Astrocyte of the cerebellum (primary cell): ENCODE measurements at regions not wholly inside any gene's neighbourhood (a gene's known extent, or its start where the extent isn't known, plus 50 kb on each side); places are given as distances from the start of the nearest gene placed in this dataset.

Source experiments
- DNase-seq: peaks from one replicate; pipeline ENCODE4 v3.0.0-alpha.2; 2011; ENCODE audit warnings: low read depth
- H3K4me3 ChIP-seq: 2 replicates; pipeline ENCODE4 v1.5.1; 2011; ENCODE audit warnings: mild to moderate bottlenecking, low read depth, low read length, moderate library complexity
- in situ Hi-C: cut with HindIII; loops from 2 replicates; pipeline ENCODE4 v1.10.0; 2017; ENCODE audit warnings: low sequenced_read_pairs
- TF ChIP-seq, protein P1 (sequence below): IDR thresholded peaks from 2 replicates; pipeline ENCODE4 v1.5.1; 2012; ENCODE audit warnings: low read length, low read depth, moderate library complexity, mild to moderate bottlenecking; ENCODE audit errors: missing control alignments

DNA sequence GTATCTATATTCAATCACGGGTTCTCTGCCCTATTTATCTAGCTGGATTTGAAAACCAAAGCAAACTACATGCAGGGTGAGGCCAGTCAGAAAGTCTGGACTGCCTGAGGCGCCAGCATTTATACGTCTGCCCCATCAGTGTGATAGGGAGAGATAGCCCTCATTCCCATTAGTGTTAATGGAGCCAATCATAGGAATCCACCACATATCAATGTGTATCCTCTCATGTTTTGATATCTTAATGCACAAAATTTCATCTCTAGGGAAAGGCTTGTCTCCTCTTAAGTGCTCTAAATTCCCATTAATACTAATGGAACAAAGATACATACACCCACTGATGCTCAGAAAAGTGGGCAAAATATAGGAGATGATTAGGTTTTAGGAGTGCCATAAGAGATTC, 376.2 kb downstream of the BTBD3 start:
- no peak for DNase-seq
- in situ Hi-C loops = no loop called here
- H3K4me3 ChIP-seq = no peak overlapping the region
- TF ChIP-seq, protein P1, sequence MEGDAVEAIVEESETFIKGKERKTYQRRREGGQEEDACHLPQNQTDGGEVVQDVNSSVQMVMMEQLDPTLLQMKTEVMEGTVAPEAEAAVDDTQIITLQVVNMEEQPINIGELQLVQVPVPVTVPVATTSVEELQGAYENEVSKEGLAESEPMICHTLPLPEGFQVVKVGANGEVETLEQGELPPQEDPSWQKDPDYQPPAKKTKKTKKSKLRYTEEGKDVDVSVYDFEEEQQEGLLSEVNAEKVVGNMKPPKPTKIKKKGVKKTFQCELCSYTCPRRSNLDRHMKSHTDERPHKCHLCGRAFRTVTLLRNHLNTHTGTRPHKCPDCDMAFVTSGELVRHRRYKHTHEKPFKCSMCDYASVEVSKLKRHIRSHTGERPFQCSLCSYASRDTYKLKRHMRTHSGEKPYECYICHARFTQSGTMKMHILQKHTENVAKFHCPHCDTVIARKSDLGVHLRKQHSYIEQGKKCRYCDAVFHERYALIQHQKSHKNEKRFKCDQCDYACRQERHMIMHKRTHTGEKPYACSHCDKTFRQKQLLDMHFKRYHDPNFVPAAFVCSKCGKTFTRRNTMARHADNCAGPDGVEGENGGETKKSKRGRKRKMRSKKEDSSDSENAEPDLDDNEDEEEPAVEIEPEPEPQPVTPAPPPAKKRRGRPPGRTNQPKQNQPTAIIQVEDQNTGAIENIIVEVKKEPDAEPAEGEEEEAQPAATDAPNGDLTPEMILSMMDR = no peak

GRCh38 chr20:12294678-12295077, 377.0 kb downstream of the BTBD3 start:
- H3K4me3 ChIP-seq = no peak overlapping the region
- in situ Hi-C loops = no loop called here
- DNase-seq = no peak
- TF ChIP-seq, protein P1 = no peak

DNA sequence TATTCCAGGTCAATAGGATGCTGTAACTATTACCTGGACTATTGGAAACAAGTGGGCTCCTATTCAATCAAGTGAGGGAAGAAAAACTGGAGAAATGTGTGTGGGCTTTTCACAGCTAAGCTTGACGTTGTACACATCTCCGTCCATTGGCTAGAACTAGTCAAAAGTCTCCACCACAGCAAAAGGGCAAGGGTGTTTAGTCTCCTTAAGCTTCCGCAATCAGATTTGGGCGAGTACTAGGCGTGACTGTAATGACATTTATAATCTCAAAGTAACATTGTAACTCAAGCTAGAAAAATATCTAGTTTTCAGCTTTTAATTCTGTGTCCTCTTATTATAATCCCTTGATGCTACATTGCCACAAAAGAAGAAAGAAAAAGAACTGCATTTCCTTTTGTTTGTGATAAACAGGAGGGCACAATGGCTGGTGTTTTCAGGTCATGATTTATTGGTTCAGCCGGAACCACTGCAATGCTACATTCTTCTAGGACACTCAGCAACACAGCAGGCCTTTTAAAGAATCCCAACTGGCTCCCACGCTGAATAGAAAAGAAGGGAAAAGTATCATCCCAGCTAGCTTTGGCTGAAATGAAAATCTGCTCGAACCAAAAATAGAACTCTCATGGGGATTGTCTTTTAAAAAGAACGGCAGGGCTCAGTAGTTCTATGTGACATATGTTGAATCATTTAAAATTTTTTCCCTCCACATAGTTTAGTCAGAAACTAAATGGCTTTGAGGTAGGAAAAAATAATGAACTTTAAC, 387.7 kb downstream of the BTBD3 start:
- TF ChIP-seq, protein P1 = no peak
- no peak for DNase-seq
- H3K4me3 ChIP-seq = no peak overlapping the region
- in situ Hi-C loops = no loop called here

- DNase-seq = no peak
- in situ Hi-C loops = no loop called here
- H3K4me3 ChIP-seq = no peak overlapping the region
- TF ChIP-seq, protein P1 = no peak
Measured at GRCh38 chr20:12306107-12306506, 388.4 kb downstream of the BTBD3 start.

DNA sequence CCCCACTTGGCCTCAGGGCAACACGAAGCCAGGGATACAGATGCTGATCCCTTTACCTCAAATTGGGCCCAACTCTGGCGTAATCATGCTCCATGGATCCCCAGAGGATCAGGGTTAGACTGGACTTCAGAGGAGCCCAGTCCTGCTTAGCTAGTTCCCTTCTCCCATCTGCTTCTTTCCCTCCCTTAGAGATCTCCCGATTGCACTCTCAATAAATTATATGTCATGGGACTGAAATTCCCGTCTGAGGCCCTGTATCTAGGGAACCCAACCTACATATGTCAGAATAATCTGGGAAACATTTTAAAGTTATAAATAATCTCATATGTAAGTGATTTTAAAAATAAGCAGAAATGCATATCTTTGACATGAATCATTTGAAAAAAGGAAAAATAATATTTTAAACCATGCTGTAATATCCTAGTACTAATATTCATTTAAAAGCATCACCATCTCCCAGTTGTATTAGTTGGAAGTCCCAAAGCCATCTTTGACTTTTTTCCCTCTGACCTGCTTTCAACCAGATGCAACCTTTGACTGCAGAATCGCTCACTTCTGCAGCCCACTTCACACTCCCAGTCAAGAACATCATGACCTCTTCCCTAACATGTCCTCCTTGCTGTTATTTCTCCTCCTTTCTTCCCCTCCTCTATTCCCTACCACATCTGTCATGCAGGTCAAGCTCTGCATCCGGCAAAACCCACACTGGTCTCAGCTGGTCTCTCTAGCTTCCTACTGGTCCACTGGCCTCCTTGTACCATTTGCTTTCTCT, 393.6 kb downstream of the BTBD3 start:
- no peak for DNase-seq
- TF ChIP-seq, protein P1 = no peak
- H3K4me3 ChIP-seq = no peak overlapping the region
- in situ Hi-C loops = no loop called here

DNA sequence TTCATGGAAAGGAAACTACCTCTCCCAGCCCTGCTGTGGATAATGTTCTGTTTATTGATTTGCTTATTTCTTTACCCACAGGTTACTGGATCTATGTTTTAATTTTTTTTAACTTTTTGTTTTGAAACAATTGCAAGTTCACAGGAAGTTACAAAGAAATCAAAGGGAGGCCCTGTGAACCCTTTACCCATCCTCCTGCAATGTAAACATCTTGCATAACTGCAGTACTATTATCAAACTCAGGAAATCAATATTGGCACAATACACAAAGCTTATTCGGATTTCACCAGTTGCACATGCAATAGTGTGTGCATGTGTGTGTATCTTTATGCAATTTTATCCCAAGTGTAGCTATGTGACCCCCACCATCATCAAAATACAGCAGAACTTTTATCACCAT, 398.0 kb downstream of the BTBD3 start:
- in situ Hi-C loops = no loop called here
- no peak for DNase-seq
- H3K4me3 ChIP-seq = no peak overlapping the region
- TF ChIP-seq, protein P1 = no peak
